HG02759 (cell line): ENCODE measurements at regions not wholly inside any gene's neighbourhood (a gene's known extent, or its start where the extent isn't known, plus 50 kb on each side); places are given as distances from the start of the nearest gene placed in this dataset.
"Not testable (repeated sequence)": the region's sequence is repeated elsewhere in the genome, so short reads cannot be mapped to it uniquely, and the experiment has no call there.

ENCODE experiments used
- ATAC-seq: cut with Tn5 transposase; IDR thresholded peaks from one replicate; pipeline ENCODE4 v1.9.1; 2021; ENCODE audit warnings: mild to moderate bottlenecking, moderate library complexity; ENCODE audit not compliant: unreplicated experiment

- no peak for ATAC-seq
These were observed 94.4 kb upstream of the XPO1 start for GRCh38 chr2:61632276-61633169.

- ATAC-seq, result no peak
These were observed 93.2 kb upstream of the XPO1 start for GRCh38 chr2:61631321-61631720.

GRCh38 chr2:61626827-61627226 lies 88.7 kb upstream of the XPO1 start:
- no peak for ATAC-seq

GRCh38 chr2:61623747-61624146 lies 85.6 kb upstream of the XPO1 start:
- no peak for ATAC-seq

GRCh38 chr2:61620244-61621159 lies 82.3 kb upstream of the XPO1 start:
- no peak for ATAC-seq

GRCh38 chr2:61619561-61619960 lies 81.4 kb upstream of the XPO1 start:
- no peak for ATAC-seq

- ATAC-seq, result no peak
These were observed 79.5 kb upstream of the XPO1 start for GRCh38 chr2:61617610-61618009.

- ATAC-seq, result no peak
These were observed 67.1 kb upstream of the XPO1 start for GRCh38 chr2:61605245-61605644.

GRCh38 chr2:61604433-61604832 lies 66.3 kb upstream of the XPO1 start:
- no peak for ATAC-seq

- not testable (repeated sequence) for ATAC-seq
These were observed 60.5 kb upstream of the XPO1 start for GRCh38 chr2:61598515-61599156.

- ATAC-seq, result no peak
These were observed 59.4 kb upstream of the XPO1 start for GRCh38 chr2:61597300-61598289.

- ATAC-seq, result not testable (repeated sequence)
These were observed 56.0 kb upstream of the XPO1 start for GRCh38 chr2:61594201-61594600.

GRCh38 chr2:61593648-61594047 lies 55.5 kb upstream of the XPO1 start:
- ATAC-seq, result not testable (repeated sequence)

GRCh38 chr2:61590214-61590613 lies 52.1 kb upstream of the XPO1 start:
- no peak for ATAC-seq

GRCh38 chr2:61588566-61588965 lies 50.4 kb upstream of the XPO1 start:
- ATAC-seq, result no peak
